CD4-positive, alpha-beta T cell treated with Interferon alpha-2 for 1 hour (primary cell): ENCODE measurements at regions not wholly inside any gene's neighbourhood (a gene's known extent, or its start where the extent isn't known, plus 50 kb on each side); places are given as distances from the start of the nearest gene placed in this dataset.

Experiments
- DNase-seq, 2 donors: peaks; one replicate each; pipeline ENCODE4 v3.0.0-alpha.2; 2020 to 2022

GRCh38 chr12:84807249-84807648 is 105.3 kb downstream of the SLC6A15 start:
- DNase-seq = no peak

GRCh38 chr12:84805474-84805858 is 107.1 kb downstream of the SLC6A15 start:
- DNase-seq = no peak

- DNase-seq = no peak
These were observed 107.7 kb downstream of the SLC6A15 start for GRCh38 chr12:84804691-84805473.

- DNase-seq = no peak
These were observed 108.9 kb downstream of the SLC6A15 start for GRCh38 chr12:84803661-84804060.

- DNase-seq = no peak
These were observed 110.4 kb downstream of the SLC6A15 start for GRCh38 chr12:84802161-84802560.

GRCh38 chr12:84793558-84794367 is 118.8 kb downstream of the SLC6A15 start:
- no peak for DNase-seq

GRCh38 chr12:84791444-84791843 is 121.2 kb downstream of the SLC6A15 start:
- no peak for DNase-seq

GRCh38 chr12:84789184-84789583 is 123.4 kb downstream of the SLC6A15 start:
- DNase-seq = no peak

GRCh38 chr12:84787253-84787652 is 125.3 kb downstream of the SLC6A15 start:
- no peak for DNase-seq

- no peak for DNase-seq
These were observed 126.0 kb downstream of the SLC6A15 start for GRCh38 chr12:84786622-84787021.

GRCh38 chr12:84785951-84786350 is 126.6 kb downstream of the SLC6A15 start:
- no peak for DNase-seq

GRCh38 chr12:84785281-84785680 is 127.3 kb downstream of the SLC6A15 start:
- no peak for DNase-seq

GRCh38 chr12:84779169-84779568 is 133.4 kb downstream of the SLC6A15 start:
- DNase-seq = no peak

- DNase-seq = no peak
These were observed 140.3 kb downstream of the SLC6A15 start for GRCh38 chr12:84772281-84772680.

GRCh38 chr12:84767079-84767478 is 145.5 kb downstream of the SLC6A15 start:
- DNase-seq = no peak

- DNase-seq = no peak
These were observed 146.2 kb downstream of the SLC6A15 start for GRCh38 chr12:84766375-84766774.

GRCh38 chr12:84764001-84764400 is 148.6 kb downstream of the SLC6A15 start:
- DNase-seq = no peak

GRCh38 chr12:84763107-84763506 is 149.5 kb downstream of the SLC6A15 start:
- no peak for DNase-seq

GRCh38 chr12:84760091-84760865 is 152.3 kb downstream of the SLC6A15 start:
- DNase-seq = no peak

GRCh38 chr12:84757978-84758377 is 154.6 kb downstream of the SLC6A15 start:
- no peak for DNase-seq

GRCh38 chr12:84756961-84757360 is 155.6 kb downstream of the SLC6A15 start:
- no peak for DNase-seq

- no peak for DNase-seq
These were observed 167.5 kb downstream of the SLC6A15 start for GRCh38 chr12:84745127-84745526.

GRCh38 chr12:84741692-84742091 is 170.9 kb downstream of the SLC6A15 start:
- DNase-seq = no peak
